OCI-LY1 (cell line): ENCODE measurements at regions not wholly inside any gene's neighbourhood (a gene's known extent, or its start where the extent isn't known, plus 50 kb on each side); places are given as distances from the start of the nearest gene placed in this dataset.

Experiments
- CTCF ChIP-seq: fragments of 200-600 bp; sonication (generic), shearing (Covaris generic); IDR thresholded peaks from 2 replicates; pipeline ENCODE4 v1.5.1; 2017; ENCODE audit warnings: mild to moderate bottlenecking, antibody characterized with exemption, low read length, moderate library complexity, mixed read lengths
- EZH2 ChIP-seq: fragments of 200-600 bp; sonication (generic), shearing (Covaris generic); IDR thresholded peaks from 2 replicates; pipeline ENCODE4 v1.8.0; 2017; ENCODE audit warnings: borderline replicate concordance, mixed run types, mild to moderate bottlenecking, antibody characterized with exemption, low read length, moderate library complexity, mixed read lengths

DNA sequence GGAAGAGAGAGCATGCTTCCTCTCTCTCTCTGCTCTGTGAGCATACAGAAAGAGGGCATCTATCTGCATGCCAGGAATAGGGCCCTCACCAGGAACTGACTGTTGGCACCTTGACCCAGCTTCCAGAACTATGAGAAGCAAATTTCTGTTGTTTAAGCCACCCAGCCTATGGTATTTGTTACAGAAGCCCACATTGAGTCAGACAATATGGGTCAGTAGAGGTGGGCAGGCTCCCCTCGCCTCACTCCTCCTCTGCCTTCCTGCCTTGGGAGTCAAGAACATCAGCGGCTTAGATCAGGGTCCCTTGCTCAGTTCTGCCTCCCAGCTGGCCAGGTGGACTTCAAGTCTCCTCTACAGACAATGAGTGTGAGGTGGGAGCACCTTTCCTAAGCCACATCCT, 92.3 kb downstream of the COPS8 start:
- TF ChIP-seq CTCF, result no peak
- TF ChIP-seq EZH2, result no peak
